Osteocyte (in vitro differentiated cells): ENCODE measurements at regions not wholly inside any gene's neighbourhood (a gene's known extent, or its start where the extent isn't known, plus 50 kb on each side); places are given as distances from the start of the nearest gene placed in this dataset.

ENCODE experiments used
- DNase-seq: peaks from one replicate; pipeline ENCODE4 v3.0.0; 2021; ENCODE audit warnings: mixed read lengths; ENCODE audit not compliant: unreplicated experiment; ENCODE audit errors: extremely low spot score
- H3K27ac Mint-ChIP-seq: one replicate; pipeline ENCODE4 v1.8.0; 2021; ENCODE audit warnings: mild to moderate bottlenecking, mixed read lengths; ENCODE audit not compliant: unreplicated experiment
- H3K27me3 Mint-ChIP-seq: one replicate; pipeline ENCODE4 v1.8.0; 2021; ENCODE audit warnings: mixed read lengths; ENCODE audit not compliant: unreplicated experiment
- H3K36me3 Mint-ChIP-seq: one replicate; pipeline ENCODE4 v1.8.0; 2021; ENCODE audit warnings: mixed read lengths; ENCODE audit not compliant: unreplicated experiment
- H3K4me1 Mint-ChIP-seq: one replicate; pipeline ENCODE4 v1.8.0; 2021; ENCODE audit warnings: mixed read lengths; ENCODE audit not compliant: unreplicated experiment
- H3K4me3 Mint-ChIP-seq: one replicate; pipeline ENCODE4 v1.8.0; 2021; ENCODE audit warnings: mild to moderate bottlenecking, moderate library complexity, mixed read lengths; ENCODE audit not compliant: unreplicated experiment
- H3K9me3 Mint-ChIP-seq: one replicate; pipeline ENCODE4 v1.8.0; 2021; ENCODE audit warnings: mixed read lengths; ENCODE audit not compliant: unreplicated experiment
- TF ChIP-seq, protein P1 (sequence below): fragments of 200-600 bp; sonication (generic); IDR thresholded peaks from 2 replicates; pipeline ENCODE4 v1.5.0; 2021; ENCODE audit warnings: antibody characterized with exemption, mild to moderate bottlenecking, moderate library complexity

DNA sequence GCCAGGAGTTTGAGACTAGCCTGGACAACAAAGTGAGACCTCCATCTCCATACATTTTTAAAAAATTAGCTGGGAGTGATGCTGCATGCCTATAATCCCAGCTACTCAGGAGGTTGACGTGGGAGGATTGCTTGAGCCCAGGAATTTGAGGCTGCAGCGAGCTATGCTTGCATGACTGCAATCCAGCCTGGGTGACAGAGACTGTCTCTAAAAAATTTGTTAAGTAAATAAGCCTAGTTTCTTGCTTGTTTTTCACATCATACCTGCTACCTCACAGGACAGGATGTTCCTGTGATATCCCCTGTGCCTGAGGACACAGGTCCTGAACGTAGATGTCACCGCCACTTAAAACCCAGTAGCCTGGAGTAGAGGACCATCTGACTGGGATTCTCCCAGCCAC, 348.6 kb downstream of the MN1 start:
- DNase-seq: no peak

DNA sequence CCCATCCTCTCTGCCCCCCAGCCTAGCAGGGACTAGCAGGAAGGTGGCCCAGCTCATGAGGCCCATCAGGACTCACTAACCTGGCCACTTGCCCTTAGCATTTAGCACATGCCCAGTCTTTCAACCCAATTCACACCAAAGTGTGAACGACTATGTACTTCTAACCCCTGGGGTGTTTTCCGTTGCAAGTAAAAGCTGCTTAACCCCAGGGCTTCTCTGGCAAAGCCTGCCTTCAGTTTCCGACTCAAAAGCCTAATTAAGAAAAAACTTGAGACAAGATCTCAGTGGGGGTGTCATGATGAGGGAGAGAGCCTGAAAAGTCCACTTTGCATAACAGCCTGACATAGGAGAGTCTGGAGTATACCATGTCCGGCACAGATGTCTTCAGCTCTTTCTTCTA, 347.8 kb downstream of the MN1 start:
- H3K27me3 Mint-ChIP-seq: no peaks in the 10 kb centered on the region
- no peak for DNase-seq
- H3K27ac Mint-ChIP-seq: no peak overlapping the region
- TF ChIP-seq, protein P1, sequence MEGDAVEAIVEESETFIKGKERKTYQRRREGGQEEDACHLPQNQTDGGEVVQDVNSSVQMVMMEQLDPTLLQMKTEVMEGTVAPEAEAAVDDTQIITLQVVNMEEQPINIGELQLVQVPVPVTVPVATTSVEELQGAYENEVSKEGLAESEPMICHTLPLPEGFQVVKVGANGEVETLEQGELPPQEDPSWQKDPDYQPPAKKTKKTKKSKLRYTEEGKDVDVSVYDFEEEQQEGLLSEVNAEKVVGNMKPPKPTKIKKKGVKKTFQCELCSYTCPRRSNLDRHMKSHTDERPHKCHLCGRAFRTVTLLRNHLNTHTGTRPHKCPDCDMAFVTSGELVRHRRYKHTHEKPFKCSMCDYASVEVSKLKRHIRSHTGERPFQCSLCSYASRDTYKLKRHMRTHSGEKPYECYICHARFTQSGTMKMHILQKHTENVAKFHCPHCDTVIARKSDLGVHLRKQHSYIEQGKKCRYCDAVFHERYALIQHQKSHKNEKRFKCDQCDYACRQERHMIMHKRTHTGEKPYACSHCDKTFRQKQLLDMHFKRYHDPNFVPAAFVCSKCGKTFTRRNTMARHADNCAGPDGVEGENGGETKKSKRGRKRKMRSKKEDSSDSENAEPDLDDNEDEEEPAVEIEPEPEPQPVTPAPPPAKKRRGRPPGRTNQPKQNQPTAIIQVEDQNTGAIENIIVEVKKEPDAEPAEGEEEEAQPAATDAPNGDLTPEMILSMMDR: no peak
- H3K4me1 Mint-ChIP-seq: peaks cover 46% of the 10 kb centered on the region
- H3K36me3 Mint-ChIP-seq: no peaks in the 10 kb centered on the region
- peaks cover 7% of the 10 kb centered on the region for H3K9me3 Mint-ChIP-seq
- H3K4me3 Mint-ChIP-seq: no peak overlapping the region

More for the DNA sequence above, 348.6 kb downstream of the MN1 start:
- TF ChIP-seq, protein P1: no peak
- Mint-ChIP-seq H3K36me3 (no peaks in the 10 kb centered on the region), H3K4me1 (peaks cover 46% of the 10 kb centered on the region), H3K4me3 (no peak overlapping the region), H3K27me3 (no peaks in the 10 kb centered on the region), H3K27ac (peak overlapping the region; percentile 63), H3K9me3 (peaks cover 7% of the 10 kb centered on the region)

DNA sequence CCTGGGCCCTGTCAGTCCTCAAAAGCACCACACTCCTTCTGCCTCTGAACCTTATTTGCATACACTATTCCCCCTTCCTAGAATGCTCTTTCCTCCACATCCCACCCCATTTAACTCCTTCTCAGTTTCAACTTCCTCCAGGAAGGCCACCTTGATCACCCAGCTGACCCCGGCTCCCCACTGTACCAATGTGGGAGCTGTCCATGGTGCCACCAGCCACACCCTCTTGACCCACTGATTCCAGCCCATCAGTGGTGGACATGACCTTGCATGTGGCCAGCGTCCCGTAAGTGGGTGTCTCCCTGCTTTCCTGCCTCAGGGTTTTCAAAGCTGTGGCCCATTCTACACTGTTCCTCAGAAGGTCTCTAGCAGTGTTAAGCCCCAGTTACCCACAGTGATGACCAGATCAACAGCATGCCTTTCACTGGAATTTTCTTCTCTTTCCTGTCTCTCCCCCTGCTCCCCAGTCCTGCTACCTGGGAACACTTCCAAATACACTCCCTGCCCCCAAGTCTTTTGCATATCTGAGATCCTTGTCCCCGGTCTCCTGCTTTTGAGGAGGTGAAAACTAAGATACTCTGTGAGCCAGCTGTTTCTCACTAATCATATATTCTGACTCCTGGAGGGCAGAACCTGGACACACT, 346.6 kb downstream of the MN1 start:
- TF ChIP-seq, protein P1: no peak

DNA sequence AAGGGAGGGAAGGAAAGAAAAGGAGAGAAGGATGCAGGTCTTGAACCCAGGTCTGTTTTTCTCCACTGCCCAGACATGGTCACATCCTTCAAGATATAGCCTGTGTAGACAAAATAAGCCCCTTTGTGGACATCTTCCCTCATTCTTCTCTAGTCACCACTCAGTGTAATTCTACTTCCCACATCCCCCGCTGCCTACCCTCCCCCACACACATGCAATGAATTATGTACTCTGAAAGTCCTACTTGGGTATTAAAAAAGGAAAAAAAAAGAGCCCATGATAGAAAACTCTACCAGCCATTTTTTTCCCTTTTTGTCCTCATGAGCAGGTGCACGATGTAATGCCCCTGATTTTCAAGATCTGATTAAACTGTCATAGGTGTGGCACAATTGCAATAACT, 346.0 kb downstream of the MN1 start:
- H3K4me3 Mint-ChIP-seq: no peak overlapping the region

More for the DNA sequence above, 346.6 kb downstream of the MN1 start:
- no peaks in the 10 kb centered on the region for H3K27me3 Mint-ChIP-seq
- peaks cover 46% of the 10 kb centered on the region for H3K4me1 Mint-ChIP-seq
- no peaks in the 10 kb centered on the region for H3K36me3 Mint-ChIP-seq
- peaks cover 7% of the 10 kb centered on the region for H3K9me3 Mint-ChIP-seq
- no peak overlapping the region for H3K4me3 Mint-ChIP-seq
- no peak for DNase-seq
- H3K27ac Mint-ChIP-seq: no peak overlapping the region

More for the DNA sequence above, 346.0 kb downstream of the MN1 start:
- DNase-seq: no peak
- Mint-ChIP-seq H3K9me3 (peaks cover 6% of the 10 kb centered on the region), H3K27ac (no peak overlapping the region), H3K36me3 (no peaks in the 10 kb centered on the region), H3K27me3 (no peaks in the 10 kb centered on the region), H3K4me1 (peaks cover 51% of the 10 kb centered on the region)
- TF ChIP-seq, protein P1: no peak
